ENCODE measurements at regions not wholly inside any gene's neighbourhood (a gene's known extent, or its start where the extent isn't known, plus 50 kb on each side); places are given as distances from the start of the nearest gene placed in this dataset.

DNA sequence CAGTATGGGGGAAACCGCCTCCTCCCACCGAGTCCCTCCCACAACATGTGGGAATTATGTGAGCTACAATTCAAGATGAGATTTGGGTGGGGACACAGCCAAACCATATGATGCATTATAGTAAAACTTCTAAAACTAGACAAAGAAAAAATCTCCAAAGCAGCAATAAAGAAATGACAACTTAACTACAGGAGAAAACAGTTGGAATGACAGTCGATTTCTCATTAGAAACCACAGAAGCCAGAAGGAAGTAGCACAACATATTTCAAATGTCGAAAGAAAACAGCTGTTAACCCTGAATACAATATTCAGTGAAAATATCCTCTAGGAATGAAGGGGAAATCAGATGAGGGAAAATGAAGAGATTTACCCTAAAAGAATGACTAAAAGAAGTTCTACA lies 53.5 kb upstream of the TCF4 start:
- Histone ChIP-seq H3K9me2 (replicated peaks; ENCODE audit: control insufficient read depth, low read length) (no peaks in the 10 kb centered on the region), H3K36me3 (ENCODE audit: control insufficient read depth, low read length) (no peaks in the 10 kb centered on the region), H3K4me1 (ENCODE audit: control insufficient read depth, low read length) (no peaks in the 10 kb centered on the region), H3K4me2 (ENCODE audit: low read length) (no peak overlapping the region), H4K20me1 (ENCODE audit: control insufficient read depth, insufficient read depth, low read depth, low read length) (no peaks in the 10 kb centered on the region), H3K9me3 (ENCODE audit: control insufficient read depth, insufficient read depth, low read length) (peaks cover 4% of the 10 kb centered on the region; the same call in 1 of the 2 replicates), H3K27me3 (ENCODE audit: control insufficient read depth, low read length) (no peaks in the 10 kb centered on the region), H3K4me3 (ENCODE audit: low read length) (no peak overlapping the region), H3F3A (ENCODE audit: control insufficient read depth, insufficient read depth) (no peaks in the 10 kb centered on the region), H3K27ac (ENCODE audit: low read depth, low read length) (no peak overlapping the region), H3K79me2 (ENCODE audit: control insufficient read depth, low read length) (no peaks in the 10 kb centered on the region)
- TF ChIP-seq, protein P1, sequence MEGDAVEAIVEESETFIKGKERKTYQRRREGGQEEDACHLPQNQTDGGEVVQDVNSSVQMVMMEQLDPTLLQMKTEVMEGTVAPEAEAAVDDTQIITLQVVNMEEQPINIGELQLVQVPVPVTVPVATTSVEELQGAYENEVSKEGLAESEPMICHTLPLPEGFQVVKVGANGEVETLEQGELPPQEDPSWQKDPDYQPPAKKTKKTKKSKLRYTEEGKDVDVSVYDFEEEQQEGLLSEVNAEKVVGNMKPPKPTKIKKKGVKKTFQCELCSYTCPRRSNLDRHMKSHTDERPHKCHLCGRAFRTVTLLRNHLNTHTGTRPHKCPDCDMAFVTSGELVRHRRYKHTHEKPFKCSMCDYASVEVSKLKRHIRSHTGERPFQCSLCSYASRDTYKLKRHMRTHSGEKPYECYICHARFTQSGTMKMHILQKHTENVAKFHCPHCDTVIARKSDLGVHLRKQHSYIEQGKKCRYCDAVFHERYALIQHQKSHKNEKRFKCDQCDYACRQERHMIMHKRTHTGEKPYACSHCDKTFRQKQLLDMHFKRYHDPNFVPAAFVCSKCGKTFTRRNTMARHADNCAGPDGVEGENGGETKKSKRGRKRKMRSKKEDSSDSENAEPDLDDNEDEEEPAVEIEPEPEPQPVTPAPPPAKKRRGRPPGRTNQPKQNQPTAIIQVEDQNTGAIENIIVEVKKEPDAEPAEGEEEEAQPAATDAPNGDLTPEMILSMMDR (IDR thresholded peaks at IDR 0.05; ENCODE audit: low read depth, low read length, poor library complexity, severe bottlenecking): no peak
- no peak for TF ChIP-seq EZH2phosphoT487 (IDR thresholded peaks at IDR 0.05; ENCODE audit: borderline replicate concordance, low read length)
